Erythroblast (primary cell): ENCODE measurements at regions not wholly inside any gene's neighbourhood (a gene's known extent, or its start where the extent isn't known, plus 50 kb on each side); places are given as distances from the start of the nearest gene placed in this dataset.
"Not testable (repeated sequence)": the region's sequence is repeated elsewhere in the genome, so short reads cannot be mapped to it uniquely, and the experiment has no call there.

Source experiments
- DNase-seq, 2 experiments: peaks; one replicate each; lab custom pipeline; 2025; lab: John Stamatoyannopoulos, UW
- GATA1 ChIP-seq: IDR thresholded peaks from 2 replicates; pipeline ENCODE4 v1.6.1; 2011; ENCODE audit warnings: low read depth, mild to moderate bottlenecking, control low read depth, low read length, moderate library complexity
- POLR2A ChIP-seq: IDR thresholded peaks from 2 replicates; pipeline ENCODE4 v1.6.1; 2011; ENCODE audit warnings: mild to moderate bottlenecking, low read length

GRCh38 chr13:79910875-79911540 lies 429.9 kb downstream of the SPRY2 start:
- no peak for TF ChIP-seq GATA1
- no peak for TF ChIP-seq POLR2A
- no peak for DNase-seq

GRCh38 chr13:79909644-79910043 lies 428.7 kb downstream of the NDFIP2 start:
- no peak for TF ChIP-seq POLR2A

DNA sequence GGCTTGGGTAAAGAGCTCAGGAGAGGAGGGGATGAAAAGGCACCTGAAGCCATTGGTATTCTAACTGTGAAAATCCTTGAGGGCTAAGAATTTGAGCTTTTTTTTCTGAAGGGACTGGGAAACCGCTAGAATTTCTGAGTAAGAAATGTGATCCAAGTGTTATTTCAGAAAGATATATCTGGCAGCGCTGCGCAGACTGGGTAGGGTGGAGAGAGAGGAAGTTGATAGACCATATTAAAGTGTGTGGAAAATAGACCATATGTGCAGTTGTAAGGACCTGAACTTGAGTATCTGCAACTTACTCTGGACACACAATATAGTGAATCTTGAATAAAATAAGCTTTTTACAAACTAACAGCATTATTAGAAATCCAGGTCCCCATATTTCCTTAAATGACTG lies 427.4 kb downstream of the NDFIP2 start:
- DNase-seq, result no peak
- TF ChIP-seq POLR2A (no peak), GATA1 (no peak)

More at GRCh38 chr13:79909644-79910043, 428.7 kb downstream of the NDFIP2 start:
- no peak for DNase-seq

GRCh38 chr13:79907527-79907926 lies 426.6 kb downstream of the NDFIP2 start:
- DNase-seq, result no peak
- TF ChIP-seq POLR2A (no peak), GATA1 (no peak)

GRCh38 chr13:79906345-79906744 lies 425.4 kb downstream of the NDFIP2 start:
- DNase-seq, result no peak
- no peak for TF ChIP-seq POLR2A
- no peak for TF ChIP-seq GATA1

DNA sequence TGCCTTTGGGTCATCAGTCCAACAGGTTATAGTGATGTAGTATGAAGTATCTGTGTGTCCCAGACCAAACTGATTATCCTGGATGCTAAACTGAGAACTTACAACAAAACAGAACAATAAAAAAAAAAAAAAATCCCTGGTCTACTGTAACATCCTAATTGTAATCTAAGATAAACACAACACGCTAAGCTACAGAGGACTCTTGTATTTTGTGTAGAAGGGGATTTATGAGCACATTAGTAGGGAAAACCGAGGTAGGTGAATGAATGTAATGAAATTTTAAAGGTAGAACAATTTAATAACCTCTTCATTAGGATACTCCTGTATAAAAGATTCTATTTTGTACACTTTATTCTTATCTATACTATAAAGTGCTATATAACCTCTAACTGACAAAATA lies 424.1 kb downstream of the NDFIP2 start:
- TF ChIP-seq GATA1 (no peak), POLR2A (no peak)
- DNase-seq, result no peak

- TF ChIP-seq GATA1, result no peak
- TF ChIP-seq POLR2A, result no peak
Observed at GRCh38 chr13:79904581-79904980, 423.6 kb downstream of the NDFIP2 start.

DNA sequence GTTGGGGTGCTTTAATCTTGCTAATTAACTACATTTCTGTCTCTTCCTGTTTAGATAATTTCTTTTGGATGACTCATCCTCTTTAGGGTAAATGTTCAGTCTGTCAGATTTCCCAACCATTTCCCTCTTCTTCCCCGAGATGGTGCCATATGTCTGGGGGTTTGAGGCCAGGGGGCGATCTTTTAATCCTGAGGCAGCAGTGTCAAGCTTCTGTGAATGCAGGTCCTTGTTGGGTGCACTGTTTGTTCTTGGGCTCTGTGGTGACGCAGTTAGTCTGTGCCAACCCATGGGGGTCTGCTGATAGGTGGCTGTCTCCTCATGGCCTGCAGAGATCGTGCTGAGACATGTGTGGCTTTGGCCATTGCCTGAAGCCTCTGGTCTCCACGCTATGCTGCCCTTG lies 420.4 kb downstream of the NDFIP2 start:
- TF ChIP-seq POLR2A, result no peak
- no peak for TF ChIP-seq GATA1
- no peak for DNase-seq

More at GRCh38 chr13:79904581-79904980, 423.6 kb downstream of the NDFIP2 start:
- DNase-seq, result no peak

DNA sequence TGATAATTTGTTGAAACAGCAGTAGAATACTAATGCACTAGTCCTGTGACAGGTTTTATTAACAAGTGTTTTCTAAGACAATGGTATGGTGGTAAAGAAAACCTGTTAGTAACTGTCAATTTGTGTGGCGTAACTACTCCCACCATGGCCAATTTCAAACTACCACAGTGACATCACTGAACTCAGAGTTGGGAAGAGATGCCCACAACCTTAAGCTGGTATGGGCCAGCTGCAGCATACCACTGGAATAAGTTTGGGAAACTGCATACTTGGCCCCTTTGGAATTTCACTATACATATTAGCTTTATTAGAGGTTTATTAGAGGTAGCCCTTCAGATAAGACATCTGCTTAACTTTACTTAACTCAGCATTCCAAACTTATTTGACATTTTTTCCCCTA lies 419.4 kb downstream of the NDFIP2 start:
- TF ChIP-seq POLR2A (no peak), GATA1 (no peak)
- DNase-seq, result no peak

- TF ChIP-seq POLR2A (no peak), GATA1 (no peak)
- no peak for DNase-seq
Observed at GRCh38 chr13:79898996-79899395, 418.0 kb downstream of the NDFIP2 start.

- TF ChIP-seq POLR2A (no peak), GATA1 (no peak)
Observed at GRCh38 chr13:79898202-79898826, 417.4 kb downstream of the NDFIP2 start.

GRCh38 chr13:79896851-79897250 lies 415.9 kb downstream of the NDFIP2 start:
- DNase-seq, result no peak
- no peak for TF ChIP-seq POLR2A

More at GRCh38 chr13:79898202-79898826, 417.4 kb downstream of the NDFIP2 start:
- DNase-seq, result no peak

GRCh38 chr13:79895416-79895815 lies 414.5 kb downstream of the NDFIP2 start:
- DNase-seq, result no peak
- no peak for TF ChIP-seq POLR2A
- TF ChIP-seq GATA1, result no peak

DNA sequence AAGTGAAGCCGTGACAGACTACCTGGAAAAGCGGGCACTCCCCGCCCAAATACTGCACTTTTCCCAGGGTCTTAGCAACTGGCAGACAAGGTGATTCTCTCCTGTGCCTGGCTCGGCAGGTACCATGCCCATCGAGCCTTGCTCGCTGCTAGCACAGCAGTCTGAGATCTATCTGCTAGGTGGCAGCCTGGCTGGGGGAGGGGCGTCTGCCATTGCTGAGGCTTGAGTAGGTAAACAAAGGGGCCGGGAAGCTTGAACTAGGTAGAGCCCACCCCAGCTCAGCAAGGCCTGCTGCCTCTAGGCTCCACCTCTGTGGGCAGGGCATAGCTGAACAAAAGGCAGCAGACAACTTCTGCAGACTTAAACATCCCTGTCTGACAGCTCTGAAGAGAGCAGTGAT lies 406.3 kb downstream of the NDFIP2 start:
- not testable (repeated sequence) for DNase-seq

DNA sequence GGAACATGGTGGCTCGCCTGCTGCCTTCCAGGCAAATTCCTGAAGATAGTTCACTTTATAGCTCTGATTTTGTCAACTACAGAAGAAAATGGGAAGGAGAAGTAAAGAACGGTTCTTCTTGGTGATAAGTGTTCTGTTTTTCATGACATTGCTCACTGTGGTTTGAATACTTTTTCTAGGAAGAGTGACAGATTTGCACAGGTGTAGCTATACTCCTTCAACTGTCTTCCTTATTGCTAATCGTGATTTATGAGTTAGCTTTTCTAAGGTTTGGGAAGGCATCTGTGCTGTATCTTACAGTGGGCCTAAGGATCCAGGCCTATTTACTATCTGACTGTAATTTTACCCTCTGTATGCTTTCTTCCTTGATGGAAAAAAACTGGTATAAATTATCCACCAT lies 405.6 kb downstream of the NDFIP2 start:
- no peak for DNase-seq
- TF ChIP-seq POLR2A, result no peak
- no peak for TF ChIP-seq GATA1
